ENCODE measurements at regions not wholly inside any gene's neighbourhood (a gene's known extent, or its start where the extent isn't known, plus 50 kb on each side); places are given as distances from the start of the nearest gene placed in this dataset.

DNA sequence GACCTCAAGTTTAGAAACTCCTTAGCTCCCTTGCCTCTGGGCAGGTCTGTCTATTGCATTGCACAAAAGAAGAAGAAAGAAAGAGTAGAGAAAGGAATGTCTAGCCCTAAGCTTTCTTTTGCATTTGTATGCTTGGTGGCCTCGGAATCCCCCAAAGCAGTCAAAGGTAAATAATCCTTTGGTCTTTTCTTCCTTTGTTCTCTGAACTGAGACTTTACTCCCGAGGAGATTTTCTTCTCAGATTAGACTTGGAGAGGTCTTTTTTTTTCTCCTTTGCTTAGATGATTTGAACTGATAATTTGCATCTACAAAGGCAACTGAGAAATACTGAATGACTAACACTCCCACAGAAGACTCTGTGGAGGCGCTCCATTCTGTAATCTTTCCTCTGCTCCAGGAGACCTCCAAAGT lies 93.2 kb downstream of the AKR1D1 start:
- no peak for TF ChIP-seq CTCF (conservative IDR thresholded peaks at IDR 0.05)

DNA sequence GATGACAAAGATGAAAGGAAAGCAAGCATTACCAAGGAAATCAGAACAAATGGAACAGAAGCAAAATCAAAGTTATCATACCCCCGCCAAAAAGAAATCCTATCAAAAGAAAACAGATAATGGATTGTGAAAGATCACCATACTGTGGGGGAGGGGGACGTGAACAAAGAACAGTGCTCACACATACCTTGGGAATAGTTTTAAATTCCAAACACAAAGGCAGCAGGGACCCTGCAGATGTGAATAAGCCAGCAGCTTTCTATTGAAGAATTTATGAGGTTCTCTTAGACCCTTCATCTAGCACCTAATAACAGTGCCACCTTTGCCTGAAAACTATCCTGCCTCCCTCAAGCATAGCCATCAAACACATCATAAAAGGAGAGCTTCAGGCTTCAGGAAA lies 94.0 kb downstream of the AKR1D1 start:
- TF ChIP-seq CTCF (conservative IDR thresholded peaks at IDR 0.05): no peak
- no peak overlapping the region for H3K27ac ChIP-seq

More for the DNA sequence above, 93.2 kb downstream of the AKR1D1 start:
- no peak overlapping the region for H3K27ac ChIP-seq

- peak overlapping the region; percentile 27; the same call in 1 of the 2 replicates for H3K27ac ChIP-seq
- no peak for TF ChIP-seq CTCF (conservative IDR thresholded peaks at IDR 0.05)
Observed at GRCh38 chr7:138170959-138171703, 94.9 kb downstream of the AKR1D1 start.

- H3K27ac ChIP-seq: no peak overlapping the region
- TF ChIP-seq CTCF (conservative IDR thresholded peaks at IDR 0.05): no peak
Observed at GRCh38 chr7:138173548-138173947, 97.3 kb downstream of the AKR1D1 start.

DNA sequence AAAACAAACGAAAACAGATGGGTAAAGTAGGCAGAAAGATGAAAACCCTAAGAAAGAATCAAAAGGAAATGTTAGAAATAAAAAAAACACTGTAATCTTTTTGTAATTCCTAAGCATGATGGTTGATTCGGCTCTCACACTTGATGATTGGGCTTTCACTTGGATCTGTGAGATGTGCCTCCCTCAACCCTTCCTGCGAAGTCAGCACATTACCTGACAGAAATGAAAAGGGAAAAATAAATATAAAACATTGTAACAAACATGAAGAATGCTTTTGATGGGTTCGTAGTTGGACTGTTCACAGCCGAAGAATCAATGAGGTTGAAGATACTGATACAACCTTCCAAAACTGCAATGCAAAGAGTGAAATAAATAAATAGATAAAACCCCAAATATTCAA lies 99.8 kb downstream of the AKR1D1 start:
- no peak overlapping the region for H3K27ac ChIP-seq
- no peak for TF ChIP-seq CTCF (conservative IDR thresholded peaks at IDR 0.05)

DNA sequence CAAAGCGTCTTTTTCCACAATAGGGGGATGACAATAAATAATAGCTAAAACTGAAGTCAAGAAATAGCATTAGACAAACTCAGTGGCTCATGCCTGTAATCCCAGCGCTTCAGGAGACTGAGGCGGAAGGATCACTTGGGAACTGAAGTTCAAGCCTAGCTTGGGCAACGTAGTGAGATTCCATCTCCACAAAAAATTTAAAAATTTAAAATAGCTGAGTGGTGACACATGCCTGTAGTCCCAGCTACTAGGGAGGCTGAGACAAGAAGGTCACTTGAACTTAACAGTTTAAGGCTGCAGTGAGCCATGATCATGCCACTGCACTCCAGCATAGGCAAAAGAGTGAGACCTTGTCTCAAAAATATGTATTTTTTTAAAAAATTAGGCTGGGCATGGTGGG lies 107.9 kb downstream of the AKR1D1 start:
- TF ChIP-seq CTCF (conservative IDR thresholded peaks at IDR 0.05): no peak
- no peak overlapping the region for H3K27ac ChIP-seq

DNA sequence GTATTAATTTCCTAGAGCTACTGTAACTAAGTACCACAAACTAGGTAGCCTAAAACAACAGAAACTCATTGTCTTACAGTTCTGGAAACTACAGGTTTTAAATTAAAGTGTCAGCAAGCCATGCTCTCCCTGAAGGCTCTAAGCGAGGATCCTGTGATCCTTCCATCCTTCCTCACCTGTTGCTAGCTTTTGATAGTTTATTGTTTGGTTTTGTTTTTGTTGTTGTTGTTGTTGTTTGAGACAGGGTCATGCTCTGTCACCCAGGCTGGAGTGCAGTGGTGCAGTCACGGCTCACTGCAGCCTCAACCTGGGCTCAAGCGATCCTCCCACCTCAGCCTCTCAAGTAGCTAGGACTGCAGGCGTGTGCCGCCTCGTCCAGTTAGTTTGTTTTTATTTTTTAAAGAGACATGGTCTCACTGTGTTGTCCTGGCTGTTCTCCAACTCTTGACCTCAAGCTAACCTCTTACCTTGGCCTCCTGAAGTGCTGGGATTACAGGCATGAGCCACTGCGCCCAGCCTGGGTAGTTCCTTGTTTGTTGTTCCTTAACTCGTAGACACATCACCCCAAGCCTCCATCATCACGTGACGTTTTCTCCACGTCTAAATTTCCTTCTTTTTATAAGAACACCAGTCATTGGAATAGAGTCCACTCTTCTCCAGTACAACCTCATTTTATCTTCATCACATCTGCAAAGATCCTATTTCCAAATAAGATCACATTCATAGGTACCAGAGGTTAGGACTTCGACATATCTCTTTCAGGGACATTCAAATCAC lies 109.1 kb downstream of the AKR1D1 start:
- no peak overlapping the region for H3K27ac ChIP-seq
- TF ChIP-seq CTCF (conservative IDR thresholded peaks at IDR 0.05): no peak
